ENCODE measurements at regions not wholly inside any gene's neighbourhood (a gene's known extent, or its start where the extent isn't known, plus 50 kb on each side); places are given as distances from the start of the nearest gene placed in this dataset.
"Not testable (repeated sequence)": the region's sequence is repeated elsewhere in the genome, so short reads cannot be mapped to it uniquely, and the experiment has no call there.

GRCh38 chr6:111925296-111925695 lies 52.0 kb upstream of the FYN start:
- Histone ChIP-seq H3K27ac (no peak overlapping the region), H3K4me3 (no peak overlapping the region)

- no peak overlapping the region for H3K4me3 ChIP-seq
- no peak overlapping the region for H3K27ac ChIP-seq
These were observed 53.6 kb upstream of the FYN start for GRCh38 chr6:111926731-111927302.

- Histone ChIP-seq H3K27ac (no peak overlapping the region), H3K4me3 (no peak overlapping the region)
These were observed 54.1 kb upstream of the FYN start for GRCh38 chr6:111927321-111927720.

- H3K4me3 ChIP-seq = no peak overlapping the region
- no peak overlapping the region for H3K27ac ChIP-seq
These were observed 54.9 kb upstream of the FYN start for GRCh38 chr6:111928139-111928538.

- H3K4me3 ChIP-seq, H3K27ac ChIP-seq: not testable (repeated sequence)
These were observed 61.4 kb upstream of the FYN start for GRCh38 chr6:111934611-111935010.

GRCh38 chr6:111936718-111937117 lies 63.5 kb upstream of the FYN start:
- H3K4me3 ChIP-seq = no peak overlapping the region
- H3K27ac ChIP-seq = no peak overlapping the region

GRCh38 chr6:111938710-111939109 lies 65.5 kb upstream of the FYN start:
- no peak overlapping the region for H3K27ac ChIP-seq
- H3K4me3 ChIP-seq = no peak overlapping the region

- no peak overlapping the region for H3K4me3 ChIP-seq
- H3K27ac ChIP-seq = no peak overlapping the region
These were observed 66.7 kb upstream of the FYN start for GRCh38 chr6:111939902-111940301.

- Histone ChIP-seq H3K27ac (no peak overlapping the region), H3K4me3 (no peak overlapping the region)
These were observed 67.5 kb upstream of the FYN start for GRCh38 chr6:111940801-111941200.

GRCh38 chr6:111941686-111942330 lies 68.6 kb upstream of the FYN start:
- no peak overlapping the region for H3K27ac ChIP-seq
- H3K4me3 ChIP-seq = no peak overlapping the region

- no peak overlapping the region for H3K4me3 ChIP-seq
- H3K27ac ChIP-seq = no peak overlapping the region
These were observed 69.3 kb upstream of the FYN start for GRCh38 chr6:111942561-111942960.

GRCh38 chr6:111943266-111943665 lies 70.0 kb upstream of the FYN start:
- H3K4me3 ChIP-seq = no peak overlapping the region
- no peak overlapping the region for H3K27ac ChIP-seq

GRCh38 chr6:111943726-111944125 lies 70.5 kb upstream of the FYN start:
- no peak overlapping the region for H3K27ac ChIP-seq

GRCh38 chr6:111944541-111944940 lies 71.3 kb upstream of the FYN start:
- Histone ChIP-seq H3K27ac (no peak overlapping the region), H3K4me3 (no peak overlapping the region)

More at GRCh38 chr6:111943726-111944125, 70.5 kb upstream of the FYN start:
- no peak overlapping the region for H3K4me3 ChIP-seq

GRCh38 chr6:111949546-111949945 lies 76.3 kb upstream of the FYN start:
- H3K27ac ChIP-seq = no peak overlapping the region

GRCh38 chr6:111949984-111950383 lies 76.7 kb upstream of the FYN start:
- H3K27ac ChIP-seq, H3K4me3 ChIP-seq: not testable (repeated sequence)

More at GRCh38 chr6:111949546-111949945, 76.3 kb upstream of the FYN start:
- H3K4me3 ChIP-seq = no peak overlapping the region

- no peak overlapping the region for H3K4me3 ChIP-seq
- no peak overlapping the region for H3K27ac ChIP-seq
These were observed 77.6 kb upstream of the FYN start for GRCh38 chr6:111950661-111951496.

GRCh38 chr6:111951497-111952085 lies 78.3 kb upstream of the FYN start:
- no peak overlapping the region for H3K4me3 ChIP-seq
- no peak overlapping the region for H3K27ac ChIP-seq

GRCh38 chr6:111952274-111952673 lies 79.0 kb upstream of the FYN start:
- H3K27ac ChIP-seq = no peak overlapping the region
- no peak overlapping the region for H3K4me3 ChIP-seq

- Histone ChIP-seq H3K4me3 (no peak overlapping the region), H3K27ac (peak overlapping the region in 1 of 21 experiments; percentile 25)
These were observed 79.7 kb upstream of the FYN start for GRCh38 chr6:111952821-111953540.
